Neuronal stem cell (in vitro differentiated cells): ENCODE measurements at regions not wholly inside any gene's neighbourhood (a gene's known extent, or its start where the extent isn't known, plus 50 kb on each side); places are given as distances from the start of the nearest gene placed in this dataset.

Experiments used
- DNase-seq: peaks from one replicate; pipeline ENCODE4 v3.0.0-alpha.2; 2013; ENCODE audit warnings: low spot score
- H2AFZ ChIP-seq: one replicate; pipeline ENCODE4 v1.6.1; 2013; ENCODE audit warnings: mild to moderate bottlenecking, low read length, inconsistent platforms
- H2AK5ac ChIP-seq: 2 replicates; pipeline ENCODE4 v1.6.1; 2013; ENCODE audit warnings: low read depth, mild to moderate bottlenecking, inconsistent platforms, low read length, moderate library complexity, mixed read lengths
- H2BK120ac ChIP-seq: 2 replicates; pipeline ENCODE4 v1.6.1; 2013; ENCODE audit warnings: low read depth, mild to moderate bottlenecking, inconsistent platforms, low read length, moderate library complexity, mixed read lengths
- H2BK12ac ChIP-seq: one replicate; pipeline ENCODE4 v1.6.1; 2013; ENCODE audit warnings: low read length, inconsistent platforms
- H2BK15ac ChIP-seq: 2 replicates; pipeline ENCODE4 v1.6.1; 2013; ENCODE audit warnings: mild to moderate bottlenecking, low read length, inconsistent platforms, mixed read lengths
- H2BK5ac ChIP-seq: one replicate; pipeline ENCODE4 v1.6.1; 2013; ENCODE audit warnings: inconsistent platforms, mild to moderate bottlenecking, low read length, moderate library complexity
- H3K14ac ChIP-seq: one replicate; pipeline ENCODE4 v1.6.1; 2013; ENCODE audit warnings: low read length, inconsistent platforms
- H3K18ac ChIP-seq: 2 replicates; pipeline ENCODE4 v1.6.1; 2013; ENCODE audit warnings: low read length, inconsistent platforms
- H3K23ac ChIP-seq: 2 replicates; pipeline ENCODE4 v1.6.1; 2013; ENCODE audit warnings: low read depth, mild to moderate bottlenecking, mixed read lengths, low read length, inconsistent platforms; ENCODE audit not compliant: poor library complexity
- H3K27ac ChIP-seq: replicated peaks from 3 replicates; pipeline ENCODE4 v1.5.1; 2013; ENCODE audit warnings: low read length, inconsistent platforms
- H3K27me3 ChIP-seq, 3 experiments: 2 replicates each; pipeline ENCODE4 v1.6.1; 2013; ENCODE audit warnings: low read length in 3 of 3, mild to moderate bottlenecking in 2 of 3, inconsistent platforms in 1 of 3, low read depth in 1 of 3, mixed read lengths in 1 of 3, moderate library complexity in 1 of 3; ENCODE audit not compliant: control insufficient read depth in 3 of 3, insufficient read depth in 3 of 3
- H3K36me3 ChIP-seq, 2 donors: replicated peaks in 1 of 2; 2 replicates each; pipeline ENCODE4 v1.6.1; 2013; ENCODE audit warnings: low read length in 2 of 2; ENCODE audit not compliant: control insufficient read depth in 2 of 2, insufficient read depth in 2 of 2
- H3K4ac ChIP-seq: 2 replicates; pipeline ENCODE4 v1.6.1; 2013; ENCODE audit warnings: inconsistent platforms, mild to moderate bottlenecking, low read length, moderate library complexity
- H3K4me1 ChIP-seq, 2 donors: 1 replicate in 1 of 2; 2 replicates in 1 of 2; pipeline ENCODE4 v1.6.1; 2013; ENCODE audit warnings: low read length in 2 of 2, low read depth in 1 of 2; ENCODE audit not compliant: control insufficient read depth in 2 of 2, insufficient read depth in 1 of 2
- H3K4me2 ChIP-seq: one replicate; pipeline ENCODE4 v1.6.1; 2013; ENCODE audit warnings: mild to moderate bottlenecking, low read length, inconsistent platforms; ENCODE audit not compliant: insufficient read depth, poor library complexity, severe bottlenecking
- H3K4me3 ChIP-seq, 2 donors: 2 replicates each; pipeline ENCODE4 v1.5.1; 2013; ENCODE audit warnings: low read length in 2 of 2, mild to moderate bottlenecking in 2 of 2, inconsistent platforms in 1 of 2, moderate library complexity in 1 of 2
- H3K79me1 ChIP-seq: one replicate; pipeline ENCODE4 v1.6.1; 2013; ENCODE audit warnings: low read depth, mild to moderate bottlenecking, inconsistent platforms, low read length, moderate library complexity
- H3K9ac ChIP-seq: one replicate; pipeline ENCODE4 v1.6.1; 2013; ENCODE audit warnings: mild to moderate bottlenecking, low read depth, low read length, inconsistent platforms; ENCODE audit not compliant: poor library complexity
- H3K9me3 ChIP-seq, 2 donors: replicated peaks in 1 of 2; 2 replicates each; pipeline versions ENCODE3 to v1.6.1; 2013; ENCODE audit warnings: low read length in 2 of 2, mild to moderate bottlenecking in 2 of 2, inconsistent platforms in 1 of 2, low read depth in 1 of 2, mixed read lengths in 1 of 2, moderate library complexity in 1 of 2; ENCODE audit not compliant: control insufficient read depth in 2 of 2, insufficient read depth in 1 of 2
- H4K8ac ChIP-seq: one replicate; pipeline ENCODE4 v1.6.1; 2013; ENCODE audit warnings: low read depth, mild to moderate bottlenecking, inconsistent platforms, low read length, moderate library complexity
- H4K91ac ChIP-seq: one replicate; pipeline ENCODE4 v1.6.1; 2013; ENCODE audit warnings: low read length, low read depth, mild to moderate bottlenecking, inconsistent platforms; ENCODE audit not compliant: poor library complexity
- WGBS, 2 donors: extraction: QIAGEN DNeasy Blood & Tissue Kit; methylation state at CpG; one replicate each; pipeline ENCODE4 v1.1.7; 2013; ENCODE audit warnings: missing lambda C conversion rate in 2 of 2, mixed read lengths in 1 of 2; ENCODE audit not compliant: insufficient read length in 2 of 2, insufficient replicate concordance in 1 of 2; ENCODE audit errors: extremely low coverage in 2 of 2; 5-methylcytosine and 5-hydroxymethylcytosine counted together

DNA sequence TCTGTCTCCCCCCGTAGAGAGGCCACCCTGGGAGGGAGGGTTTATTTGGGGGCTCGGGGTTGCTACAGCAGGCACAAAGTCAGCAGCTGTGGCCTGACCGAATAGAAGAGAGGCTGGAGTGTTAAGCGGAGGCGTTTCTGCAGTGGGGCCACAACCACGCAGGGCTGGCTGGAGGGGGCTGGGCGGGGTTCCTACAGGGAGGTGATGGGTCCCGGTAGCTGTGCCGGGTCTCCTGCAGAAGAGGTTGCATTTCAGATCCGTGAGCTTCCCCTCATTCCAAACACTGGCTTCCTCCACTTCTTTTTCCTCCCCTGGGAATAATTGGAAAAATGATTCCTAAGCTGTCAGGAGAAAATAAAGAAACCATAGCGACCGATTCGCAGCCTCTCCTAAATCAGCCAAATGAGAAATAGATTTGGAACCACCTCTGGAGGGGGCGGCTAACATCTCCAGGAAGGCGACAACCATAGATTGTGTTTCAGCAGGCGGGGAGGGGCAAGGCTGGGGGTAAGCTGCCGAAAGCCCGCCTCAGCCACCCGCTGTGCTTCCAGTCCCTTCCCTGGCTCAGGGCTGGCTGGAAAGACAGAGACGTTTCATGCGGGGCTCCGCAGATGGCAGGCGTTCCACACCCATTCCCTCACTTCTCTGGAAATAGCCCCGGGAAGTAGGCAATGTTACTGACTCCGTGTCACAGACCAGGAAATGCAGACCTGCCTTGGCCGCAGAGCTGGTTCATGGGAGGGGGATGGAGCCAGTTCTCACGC lies 85.6 kb upstream of the TAF1B start:
- H2BK5ac ChIP-seq, result no peak overlapping the region
- H3K27ac ChIP-seq, result no peak overlapping the region
- no peak overlapping the region for H4K91ac ChIP-seq
- H2BK12ac ChIP-seq, result no peak overlapping the region
- no peak overlapping the region for H3K4ac ChIP-seq
- H3K36me3 ChIP-seq, result no peaks in the 10 kb centered on the region
- H3K14ac ChIP-seq, result no peak overlapping the region
- H3K27me3 ChIP-seq, result peaks cover 0 to 59% (median 0%) of the 10 kb centered on the region in 3 experiments
- peaks cover 0 to 5% of the 10 kb centered on the region in 2 donors for H3K9me3 ChIP-seq
- peaks cover 23 to 35% of the 10 kb centered on the region in 2 donors for H3K4me1 ChIP-seq
- H3K79me1 ChIP-seq, result no peaks in the 10 kb centered on the region
- whole genome bisulfite sequencing, 2 donors, result no CpG with 5 or more reads among the region's 27 CpGs
- H3K4me2 ChIP-seq, result peak overlapping the region; percentile 34
- H2BK120ac ChIP-seq, result no peak overlapping the region
- H3K9ac ChIP-seq, result peak overlapping the region; percentile 15
- no peak overlapping the region for H2BK15ac ChIP-seq
- peak overlapping the region; percentile 80 for H3K18ac ChIP-seq
- H4K8ac ChIP-seq, result no peak overlapping the region
- H3K4me3 ChIP-seq, result peak overlapping the region in 1 of 2 donors; percentile 2
- H2AK5ac ChIP-seq, result no peak overlapping the region
- DNase-seq, result no peak
- H3K23ac ChIP-seq, result no peak overlapping the region
- H2AFZ ChIP-seq, result peak overlapping the region; percentile 62

DNA sequence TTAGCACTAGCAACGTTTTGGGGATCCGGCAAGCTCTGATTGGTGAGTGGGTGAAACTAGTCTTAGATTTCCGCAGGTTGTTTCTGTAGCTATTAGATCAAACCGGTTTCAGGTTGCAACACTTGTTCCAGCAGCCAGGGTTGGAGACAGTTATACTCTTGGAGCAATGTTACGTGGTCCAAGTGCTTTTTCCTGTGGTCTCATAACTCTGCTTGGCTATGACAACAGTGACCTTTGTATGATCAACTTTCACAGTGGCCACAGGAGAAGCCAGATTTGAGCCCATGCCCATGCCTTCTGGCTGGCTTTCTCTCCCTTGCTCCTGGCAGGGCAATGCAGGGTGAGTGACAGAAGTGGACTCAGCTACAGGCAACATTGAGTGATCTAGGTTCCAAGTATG lies 84.5 kb upstream of the TAF1B start:
- H3K18ac ChIP-seq, result no peak overlapping the region
- no peak overlapping the region for H3K4ac ChIP-seq
- H3K4me3 ChIP-seq, result no peak overlapping the region
- no peak overlapping the region for H2AK5ac ChIP-seq
- no peak for DNase-seq
- no peak overlapping the region for H3K27ac ChIP-seq
- H2BK12ac ChIP-seq, result no peak overlapping the region
- peaks cover 0 to 59% (median 0%) of the 10 kb centered on the region in 3 experiments for H3K27me3 ChIP-seq
- no peak overlapping the region for H3K4me2 ChIP-seq
- H3K9me3 ChIP-seq, result peaks cover 0 to 5% of the 10 kb centered on the region in 2 donors
- H4K91ac ChIP-seq, result no peak overlapping the region
- no peak overlapping the region for H2BK5ac ChIP-seq
- H3K14ac ChIP-seq, result no peak overlapping the region
- H3K4me1 ChIP-seq, result peaks cover 19 to 25% of the 10 kb centered on the region in 2 donors
- H3K9ac ChIP-seq, result no peak overlapping the region
- H3K36me3 ChIP-seq, result no peaks in the 10 kb centered on the region
- H2AFZ ChIP-seq, result no peak overlapping the region
- H2BK120ac ChIP-seq, result no peak overlapping the region
- H3K23ac ChIP-seq, result no peak overlapping the region
- no peaks in the 10 kb centered on the region for H3K79me1 ChIP-seq
- no peak overlapping the region for H2BK15ac ChIP-seq
- no CpG with 5 or more reads among the region's 5 CpGs for WGBS, 2 donors
- no peak overlapping the region for H4K8ac ChIP-seq

- H3K79me1 ChIP-seq, result no peaks in the 10 kb centered on the region
- no peak overlapping the region for H2BK12ac ChIP-seq
- no peak overlapping the region for H3K27ac ChIP-seq
- H2BK15ac ChIP-seq, result no peak overlapping the region
- H2BK5ac ChIP-seq, result no peak overlapping the region
- peaks cover 13 to 17% of the 10 kb centered on the region in 2 donors for H3K4me1 ChIP-seq
- no peak overlapping the region for H3K18ac ChIP-seq
- no peak overlapping the region for H3K4me3 ChIP-seq
- no peak overlapping the region for H4K8ac ChIP-seq
- H2AK5ac ChIP-seq, result no peak overlapping the region
- peaks cover 0 to 71% (median 0%) of the 10 kb centered on the region in 3 experiments for H3K27me3 ChIP-seq
- H3K14ac ChIP-seq, result no peak overlapping the region
- H3K9ac ChIP-seq, result no peak overlapping the region
- H3K36me3 ChIP-seq, result no peaks in the 10 kb centered on the region
- no peak overlapping the region for H2AFZ ChIP-seq
- H3K4me2 ChIP-seq, result no peak overlapping the region
- H3K9me3 ChIP-seq, result peaks cover 0 to 5% of the 10 kb centered on the region in 2 donors
- no peak for DNase-seq
- no peak overlapping the region for H4K91ac ChIP-seq
- H3K4ac ChIP-seq, result no peak overlapping the region
- H3K23ac ChIP-seq, result no peak overlapping the region
- WGBS, 2 donors, result no CpG with 5 or more reads among the region's 4 CpGs
- H2BK120ac ChIP-seq, result no peak overlapping the region
These were observed 83.0 kb upstream of the TAF1B start for GRCh38 chr2:9760069-9760901.

DNA sequence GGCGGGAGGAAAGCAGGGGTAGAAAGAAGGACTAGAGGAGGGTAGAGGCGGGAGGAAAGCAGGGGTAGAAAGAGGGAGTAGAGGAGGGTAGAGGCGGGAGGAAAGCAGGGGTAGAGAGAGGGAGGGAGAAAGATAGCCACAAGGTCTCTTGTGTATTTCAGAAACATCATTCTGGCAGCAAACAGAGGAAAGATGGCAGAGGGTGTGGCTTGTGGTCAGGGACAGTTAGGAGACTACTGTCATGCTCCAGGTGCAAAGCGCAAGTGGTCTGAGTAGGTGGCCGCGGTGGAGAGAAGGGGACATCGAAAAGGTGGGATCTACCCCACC lies 82.4 kb upstream of the TAF1B start:
- no peak for DNase-seq
- no peak overlapping the region for H3K4ac ChIP-seq
- no peak overlapping the region for H3K27ac ChIP-seq
- no peak overlapping the region for H2BK5ac ChIP-seq
- no peak overlapping the region for H2BK15ac ChIP-seq
- no CpG with 5 or more reads among the region's 7 CpGs for WGBS, 2 donors
- no peaks in the 10 kb centered on the region for H3K36me3 ChIP-seq
- peaks cover 0 to 71% (median 0%) of the 10 kb centered on the region in 3 experiments for H3K27me3 ChIP-seq
- H2AK5ac ChIP-seq, result no peak overlapping the region
- no peak overlapping the region for H4K8ac ChIP-seq
- H3K4me1 ChIP-seq, result peaks cover 14 to 17% of the 10 kb centered on the region in 2 donors
- no peak overlapping the region for H3K4me3 ChIP-seq
- H3K9me3 ChIP-seq, result peaks cover 0 to 2% of the 10 kb centered on the region in 2 donors
- H3K18ac ChIP-seq, result no peak overlapping the region
- H3K23ac ChIP-seq, result no peak overlapping the region
- no peak overlapping the region for H2BK12ac ChIP-seq
- no peak overlapping the region for H3K9ac ChIP-seq
- H3K4me2 ChIP-seq, result no peak overlapping the region
- H4K91ac ChIP-seq, result no peak overlapping the region
- H3K79me1 ChIP-seq, result no peaks in the 10 kb centered on the region
- H2BK120ac ChIP-seq, result no peak overlapping the region
- H3K14ac ChIP-seq, result no peak overlapping the region
- H2AFZ ChIP-seq, result no peak overlapping the region
